Calu3 (cell line): ENCODE measurements at regions not wholly inside any gene's neighbourhood (a gene's known extent, or its start where the extent isn't known, plus 50 kb on each side); places are given as distances from the start of the nearest gene placed in this dataset.

Experiments used
- BruUV-seq: library from RNA; stranded (reverse); fragments of 400-500 nt; replicated peaks from 2 replicates; lab custom pipeline; 2021; lab: Mats Ljungman, UMichigan
- CTCF ChIA-PET: fragments of 300-600 bp; sonication (Branson Sonifier 250); formaldehyde crosslinking; loops from one replicate; lab custom pipeline; 2022; ENCODE audit warnings: antibody characterized with exemption; lab: Charles Lee
- DNase-seq: peaks from one replicate; pipeline ENCODE4 v3.0.0; 2022
- H3K27ac Mint-ChIP-seq: one replicate; pipeline ENCODE4 v1.8.0; 2022; ENCODE audit warnings: mixed read lengths; ENCODE audit not compliant: unreplicated experiment
- H3K27me3 Mint-ChIP-seq: one replicate; pipeline ENCODE4 v1.8.0; 2022; ENCODE audit warnings: mixed read lengths; ENCODE audit not compliant: unreplicated experiment
- H3K36me3 Mint-ChIP-seq: one replicate; pipeline ENCODE4 v1.8.0; 2022; ENCODE audit warnings: mild to moderate bottlenecking, moderate library complexity, mixed read lengths; ENCODE audit not compliant: insufficient read depth, unreplicated experiment
- H3K4me1 Mint-ChIP-seq: one replicate; pipeline ENCODE4 v1.8.0; 2022; ENCODE audit warnings: mild to moderate bottlenecking, low read depth, mixed read lengths; ENCODE audit not compliant: unreplicated experiment
- H3K4me3 Mint-ChIP-seq: one replicate; pipeline ENCODE4 v1.8.0; 2022; ENCODE audit warnings: mild to moderate bottlenecking, low read depth, moderate library complexity, mixed read lengths; ENCODE audit not compliant: unreplicated experiment
- H3K9me3 Mint-ChIP-seq: one replicate; pipeline ENCODE4 v1.8.0; 2022; ENCODE audit warnings: low read depth, mixed read lengths; ENCODE audit not compliant: unreplicated experiment
- CTCF ChIP-seq: fragments of 200-600 bp; IDR thresholded peaks from one replicate; pipeline ENCODE4 v1.8.0; 2022; ENCODE audit warnings: antibody characterized with exemption; ENCODE audit not compliant: unreplicated experiment
- intact Hi-C: fragments of 100-400 bp; cut with micrococcal nuclease; formaldehyde crosslinking; loops from one replicate; pipeline ENCODE4 v1.10.0; 2022; ENCODE audit not compliant: unreplicated experiment

GRCh38 chr6:48289841-48290240 is 178.8 kb upstream of the PTCHD4 start:
- no TSS peak for BruUV-seq

GRCh38 chr6:48281217-48281616 is 170.2 kb upstream of the PTCHD4 start:
- no peaks in the 10 kb centered on the region for H3K27me3 Mint-ChIP-seq

More at GRCh38 chr6:48289841-48290240, 178.8 kb upstream of the PTCHD4 start:
- intact Hi-C loops, result no loop called here
- DNase-seq, result no peak
- Mint-ChIP-seq H3K36me3 (no peaks in the 10 kb centered on the region), H3K4me1 (no peaks in the 10 kb centered on the region), H3K9me3 (peaks cover 2% of the 10 kb centered on the region), H3K27me3 (no peaks in the 10 kb centered on the region), H3K27ac (no peak overlapping the region), H3K4me3 (no peak overlapping the region)
- no peak for TF ChIP-seq CTCF
- CTCF ChIA-PET, result no interaction called here

GRCh38 chr6:48280035-48280620 is 169.1 kb upstream of the PTCHD4 start:
- DNase-seq, result no peak
- CTCF ChIA-PET, result no interaction called here
- TF ChIP-seq CTCF, result no peak
- no TSS peak for BruUV-seq
- no peaks in the 10 kb centered on the region for H3K9me3 Mint-ChIP-seq
- no peak overlapping the region for H3K4me3 Mint-ChIP-seq
- no peaks in the 10 kb centered on the region for H3K4me1 Mint-ChIP-seq
- no peaks in the 10 kb centered on the region for H3K27me3 Mint-ChIP-seq
- intact Hi-C loops, result no loop called here
- no peak overlapping the region for H3K27ac Mint-ChIP-seq
- H3K36me3 Mint-ChIP-seq, result no peaks in the 10 kb centered on the region

More at GRCh38 chr6:48281217-48281616, 170.2 kb upstream of the PTCHD4 start:
- no peak overlapping the region for H3K4me3 Mint-ChIP-seq
- TF ChIP-seq CTCF, result no peak
- CTCF ChIA-PET, result no interaction called here
- no peaks in the 10 kb centered on the region for H3K9me3 Mint-ChIP-seq
- no peak for DNase-seq
- H3K27ac Mint-ChIP-seq, result no peak overlapping the region
- no peaks in the 10 kb centered on the region for H3K36me3 Mint-ChIP-seq
- no TSS peak for BruUV-seq
- intact Hi-C loops, result no loop called here
- no peaks in the 10 kb centered on the region for H3K4me1 Mint-ChIP-seq

- intact Hi-C loops, result no loop called here
- no peak for DNase-seq
- H3K27ac Mint-ChIP-seq, result no peak overlapping the region
- H3K36me3 Mint-ChIP-seq, result no peaks in the 10 kb centered on the region
- CTCF ChIA-PET, result interaction anchor here (0.7 kb wide), 2 partner anchors 762 to 1144 kb away, joined by 4 to 5 read pairs; no protein-coding TSS in a partner anchor
- no TSS peak for BruUV-seq
- H3K4me1 Mint-ChIP-seq, result no peaks in the 10 kb centered on the region
- no peaks in the 10 kb centered on the region for H3K9me3 Mint-ChIP-seq
- no peak overlapping the region for H3K4me3 Mint-ChIP-seq
- no peak for TF ChIP-seq CTCF
- H3K27me3 Mint-ChIP-seq, result no peaks in the 10 kb centered on the region
Observed at GRCh38 chr6:48278261-48278660, 167.3 kb upstream of the PTCHD4 start.
